GM12878 (cell line): ENCODE measurements at regions not wholly inside any gene's neighbourhood (a gene's known extent, or its start where the extent isn't known, plus 50 kb on each side); places are given as distances from the start of the nearest gene placed in this dataset.

Source experiments
- ATAC-seq: fragments of 200-7000 bp; cut with Tn5 transposase; 3 replicates; pipeline ENCODE4 v1.9.1; 2020; ENCODE audit warnings: mild to moderate bottlenecking, moderate library complexity
- BruUV-seq: library from RNA; stranded (reverse); fragments of 400-500 nt; replicated peaks from 2 replicates; lab custom pipeline; 2021; lab: Mats Ljungman, UMichigan
- CTCF ChIA-PET: fragments of 300-600 bp; sonication (Branson Sonifier 250); formaldehyde crosslinking; extraction: SDS; loops from one replicate; lab custom pipeline; 2021; ENCODE audit warnings: inconsistent platforms; lab: Yijun Ruan, JAX
- POLR2A ChIA-PET: fragments of 350-600 bp; formaldehyde crosslinking; extraction: SDS; loops from one replicate; lab custom pipeline; 2021; ENCODE audit warnings: inconsistent platforms; lab: Charles Lee
- RAD21 ChIA-PET: fragments of 300-600 bp; sonication (Branson Sonifier 250); formaldehyde crosslinking; loops from one replicate; lab custom pipeline; 2023; ENCODE audit warnings: antibody characterized with exemption; ENCODE audit not compliant: unreplicated experiment; lab: Charles Lee
- SMC1A ChIA-PET: fragments of 300-600 bp; sonication (Branson Sonifier 250); formaldehyde crosslinking; loops from one replicate; lab custom pipeline; 2023; ENCODE audit not compliant: unreplicated experiment, uncharacterized antibody; lab: Charles Lee
- DNase-seq: peaks from one replicate; pipeline ENCODE4 v3.0.0-alpha.2; 2011; ENCODE audit warnings: low read depth, low spot score
- FAIRE-seq: peaks from 3 replicates; lab custom pipeline; 2011; peaks lifted over from hg19 to GRCh38; lab: Jason Lieb, UNC
- H2AFZ ChIP-seq: 2 replicates; pipeline ENCODE4 v1.6.0; 2011; ENCODE audit warnings: low read depth, low read length, control low read depth; ENCODE audit not compliant: control insufficient read depth
- H3K27ac ChIP-seq: 2 replicates; pipeline ENCODE4 v1.5.1; 2011; ENCODE audit warnings: control low read depth; ENCODE audit not compliant: control insufficient read depth, insufficient read depth
- H3K27me3 ChIP-seq, 2 experiments: replicated peaks in 1 of 2; 2 replicates each; pipeline versions ENCODE4 v1.6.0 to v1.6.1; 2011; ENCODE audit warnings: low read length in 1 of 2; ENCODE audit not compliant: control insufficient read depth in 2 of 2, insufficient read depth in 2 of 2
- H3K36me3 ChIP-seq, 2 experiments: 2 replicates each; pipeline ENCODE4 v1.5.1; 2011; ENCODE audit warnings: low read length in 1 of 2; ENCODE audit not compliant: control insufficient read depth in 2 of 2, insufficient read depth in 2 of 2
- H3K4me1 ChIP-seq: 2 replicates; pipeline ENCODE4 v1.6.1; 2011; ENCODE audit warnings: mild to moderate bottlenecking, low read length, moderate library complexity, mixed read lengths; ENCODE audit not compliant: control insufficient read depth, insufficient read depth
- H3K4me2 ChIP-seq: 2 replicates; pipeline ENCODE4 v1.6.0; 2011; ENCODE audit warnings: control low read depth; ENCODE audit not compliant: control insufficient read depth, insufficient read depth
- H3K4me3 ChIP-seq: fragments of 200-600 bp; sonication (generic); 2 replicates; pipeline ENCODE4 v1.5.1; 2016
- H3K79me2 ChIP-seq: 2 replicates; pipeline ENCODE4 v1.6.0; 2011; ENCODE audit warnings: low read length; ENCODE audit not compliant: control insufficient read depth, insufficient read depth
- H3K9ac ChIP-seq: 2 replicates; pipeline ENCODE4 v1.8.0; 2011; ENCODE audit warnings: low read length, control low read depth, mixed read lengths; ENCODE audit not compliant: control insufficient read depth, insufficient read depth
- H3K9me3 ChIP-seq: replicated peaks from 3 replicates; pipeline ENCODE4 v1.5.1; 2011; ENCODE audit warnings: mild to moderate bottlenecking, low read length; ENCODE audit not compliant: control insufficient read depth, insufficient read depth
- H4K20me1 ChIP-seq: 2 replicates; pipeline ENCODE4 v1.6.0; 2011; ENCODE audit not compliant: control insufficient read depth, insufficient read depth
- ASH2L ChIP-seq: fragments of 300-600, 200-600 bp; sonication (generic); IDR thresholded peaks from 2 replicates; pipeline ENCODE4 v1.6.1; 2017; ENCODE audit warnings: low read depth, mild to moderate bottlenecking, borderline replicate concordance
- LARP7 ChIP-seq: fragments of 450-650 bp; IDR thresholded peaks from 2 replicates; pipeline ENCODE4 v1.6.1; 2017; ENCODE audit warnings: mild to moderate bottlenecking
- MYC ChIP-seq: IDR thresholded peaks from 2 replicates; pipeline ENCODE4 v1.6.1; 2011; ENCODE audit warnings: mild to moderate bottlenecking, low read length, moderate library complexity, inconsistent platforms; ENCODE audit not compliant: insufficient read depth, insufficient replicate concordance, insufficient read length, severe bottlenecking
- SP1 ChIP-seq: IDR thresholded peaks from one replicate; pipeline ENCODE4 v1.6.1; 2011; ENCODE audit warnings: low read depth, low read length
- YBX1 ChIP-seq: fragments of 450-650 bp; IDR thresholded peaks from 2 replicates; pipeline ENCODE4 v1.6.1; 2016; ENCODE audit warnings: antibody characterized with exemption
- ZNF24 ChIP-seq: fragments of 450-650 bp; IDR thresholded peaks from 2 replicates; pipeline ENCODE4 v1.6.1; 2017; ENCODE audit warnings: antibody characterized with exemption, mild to moderate bottlenecking
- ZZZ3 ChIP-seq: IDR thresholded peaks from 2 replicates; pipeline ENCODE4 v1.6.1; 2011; ENCODE audit warnings: low read depth; ENCODE audit not compliant: control insufficient read depth, insufficient read length
- in situ Hi-C: fragments of 300-500 bp; cut with MboI; formaldehyde crosslinking; loops from 9 replicates; pipeline ENCODE4 v1.14.3; 2018; ENCODE audit warnings: mixed read lengths
- intact Hi-C: fragments of 100-400 bp; cut with micrococcal nuclease; formaldehyde crosslinking; loops from one replicate; pipeline ENCODE4 v1.14.2; 2022; ENCODE audit not compliant: unreplicated experiment
- TF ChIP-seq, protein P1 (sequence below): IDR thresholded peaks from 2 replicates; pipeline ENCODE4 v1.6.1; 2011; ENCODE audit warnings: borderline replicate concordance, low read depth, mild to moderate bottlenecking, moderate library complexity, low read length; ENCODE audit not compliant: insufficient read depth, poor library complexity, severe bottlenecking
- TF ChIP-seq, protein P2 (sequence below): fragments of 450-650 bp; IDR thresholded peaks from 2 replicates; pipeline ENCODE4 v1.6.1; 2017; ENCODE audit warnings: mild to moderate bottlenecking, moderate library complexity

DNA sequence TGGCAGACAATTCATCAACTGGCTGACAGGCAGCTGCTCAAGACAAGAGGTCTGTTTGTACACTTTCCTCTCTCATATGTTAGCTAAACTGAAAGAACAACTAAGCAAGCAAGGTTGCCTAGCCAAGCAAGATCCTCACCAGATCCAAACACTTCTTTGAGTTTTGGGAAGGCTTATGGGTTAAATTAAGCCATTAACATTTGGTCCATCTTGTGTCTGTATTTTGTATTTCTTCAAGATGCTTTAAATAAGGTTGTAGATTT, 170.4 kb upstream of the RAI14 start:
- Histone ChIP-seq H3K4me2 (no peak overlapping the region), H4K20me1 (no peaks in the 10 kb centered on the region), H3K27me3 (no peaks in the 10 kb centered on the region; a peak in 1 of 4 replicates), H3K27ac (no peak overlapping the region), H3K9me3 (no peaks in the 10 kb centered on the region; the same call in 2 of the 3 replicates), H3K4me1 (no peaks in the 10 kb centered on the region), H3K79me2 (no peaks in the 10 kb centered on the region), H3K4me3 (no peak overlapping the region), H2AFZ (no peak overlapping the region), H3K36me3 (no peaks in the 10 kb centered on the region), H3K9ac (no peak overlapping the region)
- ChIA-PET SMC1A (interaction anchor here (1.0 to 2.7 kb wide), 7 partner anchors 10 to 413 kb away, joined by 3 to 19 read pairs (median 9); no protein-coding TSS in a partner anchor), CTCF (interaction anchor here (1.0 to 4.4 kb wide), 25 partner anchors 10 to 518 kb away, joined by 3 to 47 read pairs (median 5); partner anchors contain the start of genes BRIX1 and RAD1), POLR2A (no interaction called here), RAD21 (interaction anchor here (1.0 to 3.4 kb wide), 10 partner anchors 13 to 518 kb away, joined by 3 to 21 read pairs (median 4); partner anchors contain the start of genes BRIX1 and RAD1)
- no peak for TF ChIP-seq ASH2L
- TF ChIP-seq ZNF24: no peak
- no peak for TF ChIP-seq MYC
- TF ChIP-seq LARP7: no peak
- TF ChIP-seq SP1: no peak
- TF ChIP-seq, protein P1, sequence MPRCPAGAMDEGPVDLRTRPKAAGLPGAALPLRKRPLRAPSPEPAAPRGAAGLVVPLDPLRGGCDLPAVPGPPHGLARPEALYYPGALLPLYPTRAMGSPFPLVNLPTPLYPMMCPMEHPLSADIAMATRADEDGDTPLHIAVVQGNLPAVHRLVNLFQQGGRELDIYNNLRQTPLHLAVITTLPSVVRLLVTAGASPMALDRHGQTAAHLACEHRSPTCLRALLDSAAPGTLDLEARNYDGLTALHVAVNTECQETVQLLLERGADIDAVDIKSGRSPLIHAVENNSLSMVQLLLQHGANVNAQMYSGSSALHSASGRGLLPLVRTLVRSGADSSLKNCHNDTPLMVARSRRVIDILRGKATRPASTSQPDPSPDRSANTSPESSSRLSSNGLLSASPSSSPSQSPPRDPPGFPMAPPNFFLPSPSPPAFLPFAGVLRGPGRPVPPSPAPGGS: no peak
- TF ChIP-seq ZZZ3: no peak
- no peak for TF ChIP-seq YBX1
- TF ChIP-seq, protein P2, sequence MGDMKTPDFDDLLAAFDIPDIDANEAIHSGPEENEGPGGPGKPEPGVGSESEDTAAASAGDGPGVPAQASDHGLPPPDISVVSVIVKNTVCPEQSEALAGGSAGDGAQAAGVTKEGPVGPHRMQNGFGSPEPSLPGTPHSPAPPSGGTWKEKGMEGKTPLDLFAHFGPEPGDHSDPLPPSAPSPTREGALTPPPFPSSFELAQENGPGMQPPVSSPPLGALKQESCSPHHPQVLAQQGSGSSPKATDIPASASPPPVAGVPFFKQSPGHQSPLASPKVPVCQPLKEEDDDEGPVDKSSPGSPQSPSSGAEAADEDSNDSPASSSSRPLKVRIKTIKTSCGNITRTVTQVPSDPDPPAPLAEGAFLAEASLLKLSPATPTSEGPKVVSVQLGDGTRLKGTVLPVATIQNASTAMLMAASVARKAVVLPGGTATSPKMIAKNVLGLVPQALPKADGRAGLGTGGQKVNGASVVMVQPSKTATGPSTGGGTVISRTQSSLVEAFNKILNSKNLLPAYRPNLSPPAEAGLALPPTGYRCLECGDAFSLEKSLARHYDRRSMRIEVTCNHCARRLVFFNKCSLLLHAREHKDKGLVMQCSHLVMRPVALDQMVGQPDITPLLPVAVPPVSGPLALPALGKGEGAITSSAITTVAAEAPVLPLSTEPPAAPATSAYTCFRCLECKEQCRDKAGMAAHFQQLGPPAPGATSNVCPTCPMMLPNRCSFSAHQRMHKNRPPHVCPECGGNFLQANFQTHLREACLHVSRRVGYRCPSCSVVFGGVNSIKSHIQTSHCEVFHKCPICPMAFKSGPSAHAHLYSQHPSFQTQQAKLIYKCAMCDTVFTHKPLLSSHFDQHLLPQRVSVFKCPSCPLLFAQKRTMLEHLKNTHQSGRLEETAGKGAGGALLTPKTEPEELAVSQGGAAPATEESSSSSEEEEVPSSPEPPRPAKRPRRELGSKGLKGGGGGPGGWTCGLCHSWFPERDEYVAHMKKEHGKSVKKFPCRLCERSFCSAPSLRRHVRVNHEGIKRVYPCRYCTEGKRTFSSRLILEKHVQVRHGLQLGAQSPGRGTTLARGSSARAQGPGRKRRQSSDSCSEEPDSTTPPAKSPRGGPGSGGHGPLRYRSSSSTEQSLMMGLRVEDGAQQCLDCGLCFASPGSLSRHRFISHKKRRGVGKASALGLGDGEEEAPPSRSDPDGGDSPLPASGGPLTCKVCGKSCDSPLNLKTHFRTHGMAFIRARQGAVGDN: no peak
- FAIRE-seq: no peak
- ATAC-seq: no peak
- in situ Hi-C loops: loop anchor here (25.0 kb wide), 1 partner anchor 427 kb away; the partner anchor contains the start of genes BRIX1 and RAD1
- no TSS peak for BruUV-seq
- intact Hi-C loops: loop anchor here (1.0 to 10.0 kb wide), 5 partner anchors 37 to 519 kb away; no protein-coding TSS in a partner anchor
- no peak for DNase-seq
